GM12878 (cell line): ENCODE measurements at regions not wholly inside any gene's neighbourhood (a gene's known extent, or its start where the extent isn't known, plus 50 kb on each side); places are given as distances from the start of the nearest gene placed in this dataset.

Source experiments
- BMI1 ChIP-seq: fragments of 450-650 bp; IDR thresholded peaks from 2 replicates; pipeline ENCODE4 v1.6.1; 2016; ENCODE audit warnings: mild to moderate bottlenecking, moderate library complexity, borderline replicate concordance
- EP300 ChIP-seq, 2 experiments: fragments of 150-350 bp in 1 of 2; IDR thresholded peaks; 2 replicates each; pipeline ENCODE4 v1.6.1; 2011 to 2012; ENCODE audit warnings: low read depth in 2 of 2, low read length in 2 of 2, borderline replicate concordance in 1 of 2, improper control_type of control experiment in 1 of 2, inconsistent platforms in 1 of 2; ENCODE audit not compliant: control insufficient read depth in 1 of 2
- EZH2 ChIP-seq: IDR thresholded peaks from 2 replicates; pipeline ENCODE4 v1.6.1; 2012; ENCODE audit warnings: low read depth, mild to moderate bottlenecking, control low read depth, inconsistent platforms, low read length, borderline replicate concordance; ENCODE audit not compliant: control insufficient read depth
- FOXM1 ChIP-seq: IDR thresholded peaks from 2 replicates; pipeline ENCODE4 v1.6.1; 2012; ENCODE audit warnings: low read depth, mild to moderate bottlenecking, inconsistent platforms, low read length, moderate library complexity
- GATAD2B ChIP-seq: fragments of 450-650 bp; conservative IDR thresholded peaks from 2 replicates; pipeline ENCODE4 v1.6.1; 2017; ENCODE audit warnings: low read depth, mild to moderate bottlenecking, moderate library complexity
- NRF1 ChIP-seq: conservative IDR thresholded peaks from 2 replicates; pipeline ENCODE4 v1.6.1; 2011; ENCODE audit warnings: mild to moderate bottlenecking, low read depth, low read length, improper control_type of control experiment
- POLR2AphosphoS5 ChIP-seq: IDR thresholded peaks from 2 replicates; pipeline ENCODE4 v1.6.1; 2011; ENCODE audit warnings: mild to moderate bottlenecking, low read length, inconsistent platforms
- POU2F2 ChIP-seq: IDR thresholded peaks from 3 replicates; pipeline ENCODE4 v1.6.1; 2011; ENCODE audit warnings: low read depth, mild to moderate bottlenecking, low read length, borderline replicate concordance
- RFX5 ChIP-seq: IDR thresholded peaks from 2 replicates; pipeline ENCODE4 v1.6.1; 2011; ENCODE audit warnings: low read depth, low read length, improper control_type of control experiment
- TAF1 ChIP-seq: IDR thresholded peaks from 2 replicates; pipeline ENCODE4 v1.6.1; 2011; ENCODE audit warnings: mild to moderate bottlenecking, low read depth, low read length, borderline replicate concordance
- TCF7 ChIP-seq: IDR thresholded peaks from 2 replicates; pipeline ENCODE4 v1.6.1; 2014; ENCODE audit warnings: antibody characterized with exemption, borderline replicate concordance
- TF ChIP-seq, protein P1 (sequence below): fragments of 450-650 bp; formaldehyde crosslinking; IDR thresholded peaks from 2 replicates; pipeline ENCODE4 v1.4.0; 2020; ENCODE audit warnings: mild to moderate bottlenecking, moderate library complexity
- TF ChIP-seq, protein P2 (sequence below): IDR thresholded peaks from 2 replicates; pipeline ENCODE4 v1.6.1; 2012; ENCODE audit warnings: low read depth, low read length, improper control_type of control experiment
- TF ChIP-seq, protein P3 (sequence below), 3 experiments: IDR thresholded peaks in 2 of 3; conservative IDR thresholded peaks in 1 of 3; 2 replicates each; pipeline ENCODE4 v1.5.1; 2011; ENCODE audit warnings: low read depth in 3 of 3, low read length in 3 of 3, mild to moderate bottlenecking in 3 of 3, control low read depth in 2 of 3, moderate library complexity in 2 of 3, inconsistent platforms in 1 of 3, mixed read lengths in 1 of 3; ENCODE audit not compliant: control insufficient read depth in 2 of 3, insufficient read depth in 1 of 3; ENCODE audit errors: extremely low read depth in 1 of 3

DNA sequence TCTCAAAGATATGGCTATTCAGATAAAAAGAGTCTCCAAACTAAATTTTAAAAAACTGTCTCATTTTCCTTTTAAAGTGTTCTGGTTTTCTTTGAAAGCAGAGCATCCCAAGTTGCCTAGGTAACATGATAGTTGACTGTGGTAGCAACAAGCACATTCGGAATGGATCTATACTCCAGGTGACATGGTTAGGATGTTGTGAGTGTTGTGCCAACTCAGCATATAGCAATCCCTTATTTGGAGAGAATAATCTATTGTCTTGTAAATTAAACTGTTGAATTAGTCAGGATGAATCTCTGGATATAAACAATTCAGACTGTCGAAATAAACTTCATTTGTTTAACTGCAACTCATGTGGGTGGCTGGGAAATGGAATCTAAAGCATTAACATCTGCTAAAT, 418.6 kb downstream of the TUSC7 start:
- no peak for TF ChIP-seq POU2F2
- no peak for TF ChIP-seq POLR2AphosphoS5
- TF ChIP-seq, protein P1, sequence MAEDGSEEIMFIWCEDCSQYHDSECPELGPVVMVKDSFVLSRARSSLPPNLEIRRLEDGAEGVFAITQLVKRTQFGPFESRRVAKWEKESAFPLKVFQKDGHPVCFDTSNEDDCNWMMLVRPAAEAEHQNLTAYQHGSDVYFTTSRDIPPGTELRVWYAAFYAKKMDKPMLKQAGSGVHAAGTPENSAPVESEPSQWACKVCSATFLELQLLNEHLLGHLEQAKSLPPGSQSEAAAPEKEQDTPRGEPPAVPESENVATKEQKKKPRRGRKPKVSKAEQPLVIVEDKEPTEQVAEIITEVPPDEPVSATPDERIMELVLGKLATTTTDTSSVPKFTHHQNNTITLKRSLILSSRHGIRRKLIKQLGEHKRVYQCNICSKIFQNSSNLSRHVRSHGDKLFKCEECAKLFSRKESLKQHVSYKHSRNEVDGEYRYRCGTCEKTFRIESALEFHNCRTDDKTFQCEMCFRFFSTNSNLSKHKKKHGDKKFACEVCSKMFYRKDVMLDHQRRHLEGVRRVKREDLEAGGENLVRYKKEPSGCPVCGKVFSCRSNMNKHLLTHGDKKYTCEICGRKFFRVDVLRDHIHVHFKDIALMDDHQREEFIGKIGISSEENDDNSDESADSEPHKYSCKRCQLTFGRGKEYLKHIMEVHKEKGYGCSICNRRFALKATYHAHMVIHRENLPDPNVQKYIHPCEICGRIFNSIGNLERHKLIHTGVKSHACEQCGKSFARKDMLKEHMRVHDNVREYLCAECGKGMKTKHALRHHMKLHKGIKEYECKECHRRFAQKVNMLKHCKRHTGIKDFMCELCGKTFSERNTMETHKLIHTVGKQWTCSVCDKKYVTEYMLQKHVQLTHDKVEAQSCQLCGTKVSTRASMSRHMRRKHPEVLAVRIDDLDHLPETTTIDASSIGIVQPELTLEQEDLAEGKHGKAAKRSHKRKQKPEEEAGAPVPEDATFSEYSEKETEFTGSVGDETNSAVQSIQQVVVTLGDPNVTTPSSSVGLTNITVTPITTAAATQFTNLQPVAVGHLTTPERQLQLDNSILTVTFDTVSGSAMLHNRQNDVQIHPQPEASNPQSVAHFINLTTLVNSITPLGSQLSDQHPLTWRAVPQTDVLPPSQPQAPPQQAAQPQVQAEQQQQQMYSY (CRISPR knock-in tag) = no peak
- no peak for TF ChIP-seq NRF1
- no peak for TF ChIP-seq TAF1
- no peak for TF ChIP-seq GATAD2B
- no peak for TF ChIP-seq BMI1
- no peak for TF ChIP-seq RFX5
- TF ChIP-seq TCF7 = no peak
- TF ChIP-seq EP300 (IDR thresholded peaks at IDR 0.05; ENCODE audit: borderline replicate concordance in 1 of 2, control insufficient read depth in 1 of 2, low read depth in 2 of 2, low read length in 2 of 2) = no peak
- TF ChIP-seq, protein P2, sequence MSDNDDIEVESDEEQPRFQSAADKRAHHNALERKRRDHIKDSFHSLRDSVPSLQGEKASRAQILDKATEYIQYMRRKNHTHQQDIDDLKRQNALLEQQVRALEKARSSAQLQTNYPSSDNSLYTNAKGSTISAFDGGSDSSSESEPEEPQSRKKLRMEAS = no peak
- TF ChIP-seq EZH2 = no peak
- TF ChIP-seq FOXM1 = no peak
- TF ChIP-seq, protein P3, sequence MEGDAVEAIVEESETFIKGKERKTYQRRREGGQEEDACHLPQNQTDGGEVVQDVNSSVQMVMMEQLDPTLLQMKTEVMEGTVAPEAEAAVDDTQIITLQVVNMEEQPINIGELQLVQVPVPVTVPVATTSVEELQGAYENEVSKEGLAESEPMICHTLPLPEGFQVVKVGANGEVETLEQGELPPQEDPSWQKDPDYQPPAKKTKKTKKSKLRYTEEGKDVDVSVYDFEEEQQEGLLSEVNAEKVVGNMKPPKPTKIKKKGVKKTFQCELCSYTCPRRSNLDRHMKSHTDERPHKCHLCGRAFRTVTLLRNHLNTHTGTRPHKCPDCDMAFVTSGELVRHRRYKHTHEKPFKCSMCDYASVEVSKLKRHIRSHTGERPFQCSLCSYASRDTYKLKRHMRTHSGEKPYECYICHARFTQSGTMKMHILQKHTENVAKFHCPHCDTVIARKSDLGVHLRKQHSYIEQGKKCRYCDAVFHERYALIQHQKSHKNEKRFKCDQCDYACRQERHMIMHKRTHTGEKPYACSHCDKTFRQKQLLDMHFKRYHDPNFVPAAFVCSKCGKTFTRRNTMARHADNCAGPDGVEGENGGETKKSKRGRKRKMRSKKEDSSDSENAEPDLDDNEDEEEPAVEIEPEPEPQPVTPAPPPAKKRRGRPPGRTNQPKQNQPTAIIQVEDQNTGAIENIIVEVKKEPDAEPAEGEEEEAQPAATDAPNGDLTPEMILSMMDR (IDR thresholded peaks at IDR 0.05 in 2 of 3, conservative IDR thresholded peaks at IDR 0.05 in 1 of 3; ENCODE audit: control insufficient read depth in 2 of 3, extremely low read depth in 1 of 3, insufficient read depth in 1 of 3, low read depth in 3 of 3, low read length in 3 of 3) = no peak
